H9 (cell line): ENCODE measurements at regions not wholly inside any gene's neighbourhood (a gene's known extent, or its start where the extent isn't known, plus 50 kb on each side); places are given as distances from the start of the nearest gene placed in this dataset.

ENCODE experiments used
- DNase-seq: peaks from one replicate; pipeline ENCODE4 v3.0.0-alpha.2; 2017
- H2AFZ ChIP-seq: one replicate; pipeline ENCODE4 v1.6.1; 2013; ENCODE audit warnings: mild to moderate bottlenecking, low read length, control low read depth, moderate library complexity
- H2AK5ac ChIP-seq: 2 replicates; pipeline ENCODE4 v1.6.1; 2013; ENCODE audit warnings: low read length, control low read depth, mixed read lengths; ENCODE audit not compliant: insufficient read length
- H2BK120ac ChIP-seq: one replicate; pipeline ENCODE4 v1.6.1; 2013; ENCODE audit warnings: low read depth, mild to moderate bottlenecking, low read length, control low read depth, inconsistent platforms; ENCODE audit not compliant: poor library complexity, severe bottlenecking
- H2BK12ac ChIP-seq: 2 replicates; pipeline ENCODE4 v1.6.1; 2013; ENCODE audit warnings: low read length, control low read depth, mixed read lengths, low read depth; ENCODE audit not compliant: insufficient read length
- H2BK15ac ChIP-seq: 2 replicates; pipeline ENCODE4 v1.6.1; 2013; ENCODE audit warnings: low read depth, low read length, control low read depth
- H2BK20ac ChIP-seq: one replicate; pipeline ENCODE4 v1.6.1; 2013; ENCODE audit warnings: low read depth, mild to moderate bottlenecking, low read length, control low read depth, inconsistent platforms; ENCODE audit not compliant: poor library complexity, severe bottlenecking
- H2BK5ac ChIP-seq: 2 replicates; pipeline ENCODE4 v1.6.1; 2013; ENCODE audit warnings: low read length, control low read depth, mixed read lengths; ENCODE audit not compliant: insufficient read length
- H3K14ac ChIP-seq: 2 replicates; pipeline ENCODE4 v1.6.1; 2013; ENCODE audit warnings: low read length, control low read depth; ENCODE audit not compliant: insufficient read depth
- H3K18ac ChIP-seq: 2 replicates; pipeline ENCODE4 v1.6.1; 2013; ENCODE audit warnings: low read depth, mild to moderate bottlenecking, mixed read lengths, low read length, control low read depth; ENCODE audit not compliant: insufficient read length
- H3K23ac ChIP-seq: 2 replicates; pipeline ENCODE4 v1.6.1; 2013; ENCODE audit warnings: low read length, control low read depth, mixed read lengths, low read depth; ENCODE audit not compliant: insufficient read length
- H3K23me2 ChIP-seq: 2 replicates; pipeline ENCODE4 v1.6.1; 2013; ENCODE audit warnings: low read depth, mild to moderate bottlenecking, mixed read lengths, low read length, control low read depth; ENCODE audit not compliant: insufficient read length, poor library complexity, severe bottlenecking
- H3K27ac ChIP-seq: 2 replicates; pipeline ENCODE4 v1.5.1; 2013; ENCODE audit warnings: low read length, control low read depth, mixed read lengths, low read depth; ENCODE audit not compliant: insufficient read length
- H3K27me3 ChIP-seq: 2 replicates; pipeline ENCODE4 v1.6.1; 2013; ENCODE audit warnings: low read length, control low read depth, inconsistent platforms; ENCODE audit not compliant: insufficient read depth
- H3K4ac ChIP-seq: 2 replicates; pipeline ENCODE4 v1.6.1; 2013; ENCODE audit warnings: low read depth, mild to moderate bottlenecking, control low read depth, inconsistent platforms, low read length, moderate library complexity
- H3K4me1 ChIP-seq: 2 replicates; pipeline ENCODE4 v1.6.1; 2013; ENCODE audit warnings: low read length, control low read depth, inconsistent platforms; ENCODE audit not compliant: insufficient read depth
- H3K4me2 ChIP-seq: 2 replicates; pipeline ENCODE4 v1.6.1; 2013; ENCODE audit warnings: low read length, control low read depth, mixed read lengths; ENCODE audit not compliant: insufficient read length, insufficient read depth
- H3K56ac ChIP-seq: 2 replicates; pipeline ENCODE4 v1.6.1; 2013; ENCODE audit warnings: low read depth, mild to moderate bottlenecking, mixed read lengths, low read length, control low read depth; ENCODE audit not compliant: insufficient read length
- H3K79me1 ChIP-seq: 2 replicates; pipeline ENCODE4 v1.6.1; 2013; ENCODE audit warnings: low read depth, mild to moderate bottlenecking, moderate library complexity, low read length, control low read depth, inconsistent platforms; ENCODE audit not compliant: insufficient read depth, poor library complexity, severe bottlenecking
- H3K79me2 ChIP-seq: 2 replicates; pipeline ENCODE4 v1.6.1; 2013; ENCODE audit warnings: low read length, control low read depth, inconsistent platforms; ENCODE audit not compliant: insufficient read depth
- H3K9ac ChIP-seq: 2 replicates; pipeline ENCODE4 v1.6.1; 2013; ENCODE audit warnings: low read length, control low read depth, mixed read lengths; ENCODE audit not compliant: insufficient read length; ENCODE audit errors: extremely low read depth
- H3K9me3 ChIP-seq: one replicate; pipeline ENCODE4 v1.6.1; 2013; ENCODE audit warnings: low read depth, low read length, inconsistent platforms; ENCODE audit not compliant: control insufficient read depth
- H3T11ph ChIP-seq: one replicate; pipeline ENCODE4 v1.6.1; 2013; ENCODE audit warnings: mild to moderate bottlenecking, low read length, control low read depth, inconsistent platforms
- H4K20me1 ChIP-seq: one replicate; pipeline ENCODE4 v1.6.1; 2013; ENCODE audit not compliant: control insufficient read depth, insufficient read length, insufficient read depth
- H4K5ac ChIP-seq: 2 replicates; pipeline ENCODE4 v1.6.1; 2013; ENCODE audit warnings: low read depth, mild to moderate bottlenecking, mixed read lengths, low read length, control low read depth; ENCODE audit not compliant: insufficient read length
- H4K8ac ChIP-seq: replicated peaks from 2 replicates; pipeline ENCODE4 v1.6.1; 2013; ENCODE audit warnings: low read length, control low read depth, mixed read lengths, low read depth; ENCODE audit not compliant: insufficient read length
- H4K91ac ChIP-seq: 2 replicates; pipeline ENCODE4 v1.6.1; 2013; ENCODE audit warnings: low read depth, mild to moderate bottlenecking, moderate library complexity, mixed read lengths, low read length, control low read depth; ENCODE audit not compliant: insufficient read length
- H3K27ac Mint-ChIP-seq, 3 experiments: 2 replicates in 2 of 3; 3 replicates in 1 of 3; pipeline ENCODE4 v1.8.0; 2020 to 2021; ENCODE audit warnings: mixed read lengths in 3 of 3, mild to moderate bottlenecking in 1 of 3, moderate library complexity in 1 of 3
- H3K27me3 Mint-ChIP-seq: 2 replicates; pipeline ENCODE4 v1.8.0; 2021; ENCODE audit warnings: low read depth, mild to moderate bottlenecking, moderate library complexity, mixed read lengths
- H3K36me3 Mint-ChIP-seq, 3 experiments: 2 replicates in 2 of 3; 3 replicates in 1 of 3; pipeline ENCODE4 v1.8.0; 2020 to 2021; ENCODE audit warnings: low read depth in 3 of 3, mixed read lengths in 3 of 3; ENCODE audit not compliant: insufficient read depth in 1 of 3
- H3K4me1 Mint-ChIP-seq, 2 experiments: 2 replicates each; pipeline ENCODE4 v1.8.0; 2020; ENCODE audit warnings: mixed read lengths in 2 of 2
- H3K4me3 Mint-ChIP-seq, 2 experiments: 2 replicates in 1 of 2; 3 replicates in 1 of 2; pipeline ENCODE4 v1.8.0; 2020 to 2021; ENCODE audit warnings: mild to moderate bottlenecking in 2 of 2, mixed read lengths in 2 of 2, moderate library complexity in 1 of 2
- H3K9me3 Mint-ChIP-seq, 2 experiments: 2 replicates in 1 of 2; 3 replicates in 1 of 2; pipeline ENCODE4 v1.8.0; 2020; ENCODE audit warnings: mild to moderate bottlenecking in 2 of 2, mixed read lengths in 2 of 2, moderate library complexity in 1 of 2
- WGBS: extraction: QIAGEN DNeasy Blood & Tissue Kit; methylation state at CpG from one replicate; pipeline ENCODE4 v1.1.7; 2013; ENCODE audit warnings: missing lambda C conversion rate, low lambda C conversion rate, mixed read lengths; ENCODE audit not compliant: insufficient read length; ENCODE audit errors: extremely low coverage; 5-methylcytosine and 5-hydroxymethylcytosine counted together
- TF ChIP-seq, protein P1 (sequence below): fragments of 200-600 bp; sonication (generic); conservative IDR thresholded peaks from 3 replicates; pipeline ENCODE4 v1.8.0; 2021; ENCODE audit warnings: antibody characterized with exemption, mild to moderate bottlenecking

DNA sequence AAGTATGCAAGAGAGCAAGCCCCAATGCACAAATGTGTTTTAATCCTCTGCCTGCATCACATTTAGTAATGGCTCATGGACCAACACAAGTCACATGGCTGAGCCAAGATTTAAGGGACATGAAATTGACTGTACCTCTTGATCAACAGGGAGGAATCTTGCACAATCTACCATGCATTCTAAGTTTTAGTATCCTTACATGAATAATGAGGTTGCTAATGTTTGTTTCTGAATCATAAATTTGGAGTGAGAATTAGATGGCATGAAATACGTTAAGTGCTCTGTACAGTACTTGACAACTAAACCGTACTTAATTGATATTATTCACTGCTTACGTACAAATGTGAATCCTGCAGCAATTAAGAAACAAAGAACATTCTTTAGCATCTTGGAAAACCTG, 553.8 kb upstream of the JAG1 start:
- Histone ChIP-seq H2BK15ac (no peak overlapping the region), H3K14ac (no peak overlapping the region), H2BK20ac (no peak overlapping the region), H3K4me1 (no peaks in the 10 kb centered on the region), H2BK5ac (no peak overlapping the region), H3K27ac (no peak overlapping the region), H2BK120ac (no peak overlapping the region), H3K27me3 (no peaks in the 10 kb centered on the region), H3K18ac (no peak overlapping the region), H2AFZ (no peak overlapping the region), H3K56ac (no peak overlapping the region), H3K23ac (no peak overlapping the region), H4K5ac (no peak overlapping the region), H4K20me1 (no peaks in the 10 kb centered on the region), H3K79me1 (no peaks in the 10 kb centered on the region), H3K4ac (no peak overlapping the region), H3K4me2 (no peak overlapping the region), H3K23me2 (no peaks in the 10 kb centered on the region), H2AK5ac (no peak overlapping the region), H3K9ac (no peak overlapping the region), H4K91ac (no peak overlapping the region), H3K79me2 (no peaks in the 10 kb centered on the region), H2BK12ac (no peak overlapping the region), H3T11ph (no peak overlapping the region), H4K8ac (no peak overlapping the region), H3K9me3 (no peaks in the 10 kb centered on the region)
- Mint-ChIP-seq H3K27ac (no peak overlapping the region), H3K9me3 (no peaks in the 10 kb centered on the region), H3K27me3 (no peaks in the 10 kb centered on the region; the same call in 1 of the 2 replicates), H3K36me3 (no peaks in the 10 kb centered on the region), H3K4me3 (no peak overlapping the region), H3K4me1 (peaks cover 0 to 5% of the 10 kb centered on the region in 2 experiments; a peak in 1 of 4 replicates)
- DNase-seq, result no peak
- no CpG with 5 or more reads among the region's 3 CpGs for WGBS
- TF ChIP-seq, protein P1, sequence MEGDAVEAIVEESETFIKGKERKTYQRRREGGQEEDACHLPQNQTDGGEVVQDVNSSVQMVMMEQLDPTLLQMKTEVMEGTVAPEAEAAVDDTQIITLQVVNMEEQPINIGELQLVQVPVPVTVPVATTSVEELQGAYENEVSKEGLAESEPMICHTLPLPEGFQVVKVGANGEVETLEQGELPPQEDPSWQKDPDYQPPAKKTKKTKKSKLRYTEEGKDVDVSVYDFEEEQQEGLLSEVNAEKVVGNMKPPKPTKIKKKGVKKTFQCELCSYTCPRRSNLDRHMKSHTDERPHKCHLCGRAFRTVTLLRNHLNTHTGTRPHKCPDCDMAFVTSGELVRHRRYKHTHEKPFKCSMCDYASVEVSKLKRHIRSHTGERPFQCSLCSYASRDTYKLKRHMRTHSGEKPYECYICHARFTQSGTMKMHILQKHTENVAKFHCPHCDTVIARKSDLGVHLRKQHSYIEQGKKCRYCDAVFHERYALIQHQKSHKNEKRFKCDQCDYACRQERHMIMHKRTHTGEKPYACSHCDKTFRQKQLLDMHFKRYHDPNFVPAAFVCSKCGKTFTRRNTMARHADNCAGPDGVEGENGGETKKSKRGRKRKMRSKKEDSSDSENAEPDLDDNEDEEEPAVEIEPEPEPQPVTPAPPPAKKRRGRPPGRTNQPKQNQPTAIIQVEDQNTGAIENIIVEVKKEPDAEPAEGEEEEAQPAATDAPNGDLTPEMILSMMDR, result no peak
